Thymus (tissue), 11 donors: ENCODE measurements at regions not wholly inside any gene's neighbourhood (a gene's known extent, or its start where the extent isn't known, plus 50 kb on each side); places are given as distances from the start of the nearest gene placed in this dataset.

ENCODE experiments used
- DNase-seq, 9 donors: peaks; one replicate each; pipeline ENCODE4 v3.0.0-alpha.2; 2013; ENCODE audit warnings: low spot score in 9 of 9, low read depth in 6 of 9, missing footprints in 1 of 9
- H3K27ac ChIP-seq, 2 donors: one replicate each; pipeline ENCODE4 v1.5.1; 2013; ENCODE audit warnings: control low read depth in 1 of 2, low read depth in 1 of 2, low read length in 1 of 2, mild to moderate bottlenecking in 1 of 2, moderate library complexity in 1 of 2
- H3K27me3 ChIP-seq, 2 donors: one replicate each; pipeline ENCODE4 v1.5.1; 2013; ENCODE audit warnings: low read length in 1 of 2; ENCODE audit not compliant: control insufficient read depth in 2 of 2, insufficient read depth in 1 of 2
- H3K36me3 ChIP-seq, 2 donors: one replicate each; pipeline ENCODE4 v1.5.1; 2013; ENCODE audit warnings: low read length in 1 of 2, mild to moderate bottlenecking in 1 of 2, moderate library complexity in 1 of 2; ENCODE audit not compliant: control insufficient read depth in 2 of 2, insufficient read depth in 2 of 2
- H3K4me1 ChIP-seq, 2 donors: one replicate each; pipeline ENCODE4 v1.5.1; 2013; ENCODE audit warnings: low read length in 2 of 2; ENCODE audit not compliant: control insufficient read depth in 2 of 2, insufficient read depth in 2 of 2
- H3K4me3 ChIP-seq, 2 donors: one replicate each; pipeline ENCODE4 v1.5.1; 2013; ENCODE audit warnings: low read length in 2 of 2, control low read depth in 1 of 2, mild to moderate bottlenecking in 1 of 2
- H3K9me3 ChIP-seq, 2 donors: one replicate each; pipeline ENCODE4 v1.5.1; 2013; ENCODE audit warnings: low read length in 1 of 2, mild to moderate bottlenecking in 1 of 2; ENCODE audit not compliant: control insufficient read depth in 2 of 2, insufficient read depth in 1 of 2
- WGBS: extraction: QIAGEN DNeasy Blood & Tissue Kit; methylation state at CpG from one replicate; pipeline ENCODE4 v1.1.7; 2013; 5-methylcytosine and 5-hydroxymethylcytosine counted together
- donor health status: healthy.

- no peak overlapping the region for H3K27ac ChIP-seq
Observed at GRCh38 chr3:44048196-44048924, 193.3 kb upstream of the TOPAZ1 start.

DNA sequence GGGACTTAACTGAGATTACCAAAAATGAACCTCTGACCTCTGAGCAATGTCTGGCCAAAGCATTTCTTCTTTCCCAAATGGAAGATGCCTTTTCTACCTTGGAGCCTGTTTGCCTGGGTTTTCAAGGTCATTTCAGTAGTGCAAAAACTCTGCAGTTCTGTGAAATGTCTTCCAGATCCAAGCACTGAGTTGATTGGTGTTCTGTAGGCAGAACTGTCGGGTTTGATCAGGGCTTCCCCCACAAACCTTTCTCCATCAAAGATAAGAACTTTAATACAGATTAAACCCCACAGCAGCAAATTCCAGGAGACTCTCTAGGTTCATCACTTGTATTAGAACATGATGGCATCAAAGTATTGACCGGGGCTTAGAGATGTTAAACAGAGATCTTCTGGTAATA, 192.7 kb upstream of the TOPAZ1 start:
- Histone ChIP-seq H3K27ac (no peak overlapping the region), H3K27me3 (no peaks in the 10 kb centered on the region)
- 97% methylated on average over 2 of the region's 2 CpGs for WGBS

More at GRCh38 chr3:44048196-44048924, 193.3 kb upstream of the TOPAZ1 start:
- no peaks in the 10 kb centered on the region for H3K9me3 ChIP-seq
- no peaks in the 10 kb centered on the region for H3K27me3 ChIP-seq
- no peak overlapping the region for H3K4me3 ChIP-seq
- no peaks in the 10 kb centered on the region for H3K36me3 ChIP-seq
- 70% methylated on average over 3 of the region's 3 CpGs for WGBS
- no peaks in the 10 kb centered on the region for H3K4me1 ChIP-seq
- no peak for DNase-seq

GRCh38 chr3:44050101-44050500, 191.6 kb upstream of the TOPAZ1 start:
- no peak overlapping the region for H3K27ac ChIP-seq
- no peak overlapping the region for H3K4me3 ChIP-seq
- WGBS: 96% methylated on average over 9 of the region's 9 CpGs

More for the DNA sequence above, 192.7 kb upstream of the TOPAZ1 start:
- no peak overlapping the region for H3K4me3 ChIP-seq
- no peaks in the 10 kb centered on the region for H3K9me3 ChIP-seq
- no peaks in the 10 kb centered on the region for H3K4me1 ChIP-seq
- DNase-seq: no peak
- no peaks in the 10 kb centered on the region for H3K36me3 ChIP-seq

GRCh38 chr3:44050867-44051266, 190.8 kb upstream of the TOPAZ1 start:
- WGBS: 88% methylated on average over 3 of the region's 3 CpGs
- no peaks in the 10 kb centered on the region for H3K9me3 ChIP-seq

More at GRCh38 chr3:44050101-44050500, 191.6 kb upstream of the TOPAZ1 start:
- H3K4me1 ChIP-seq: no peaks in the 10 kb centered on the region
- no peaks in the 10 kb centered on the region for H3K27me3 ChIP-seq
- no peaks in the 10 kb centered on the region for H3K36me3 ChIP-seq
- DNase-seq: no peak
- H3K9me3 ChIP-seq: no peaks in the 10 kb centered on the region

DNA sequence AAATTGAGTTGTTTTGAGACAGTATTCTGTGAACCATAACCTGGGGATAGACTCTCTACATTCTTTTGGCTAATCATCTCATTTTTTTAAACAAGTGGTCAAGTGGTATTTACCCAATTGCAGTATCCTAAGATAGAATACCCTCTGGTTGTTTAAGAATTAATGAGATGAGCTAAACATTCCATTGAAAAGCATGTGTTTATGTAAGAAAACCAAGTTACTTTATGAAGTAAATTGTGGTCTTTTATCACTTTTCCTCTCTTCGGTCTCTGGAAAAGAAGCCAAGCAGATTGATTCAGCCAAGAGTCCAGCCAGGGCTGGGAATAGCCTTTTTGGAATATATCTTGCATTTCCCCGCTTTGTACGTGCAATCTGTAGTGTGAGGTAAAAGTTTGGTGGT, 185.7 kb upstream of the TOPAZ1 start:
- Histone ChIP-seq H3K9me3 (no peaks in the 10 kb centered on the region), H3K4me3 (no peak overlapping the region), H3K36me3 (no peaks in the 10 kb centered on the region), H3K27ac (no peak overlapping the region), H3K27me3 (peaks cover 0 to 17% of the 10 kb centered on the region in 2 donors), H3K4me1 (peaks cover 3 to 13% of the 10 kb centered on the region in 2 donors)
- WGBS: 95% methylated on average over 3 of the region's 3 CpGs
- no peak for DNase-seq

More at GRCh38 chr3:44050867-44051266, 190.8 kb upstream of the TOPAZ1 start:
- no peak for DNase-seq
- no peaks in the 10 kb centered on the region for H3K4me1 ChIP-seq
- H3K36me3 ChIP-seq: no peaks in the 10 kb centered on the region
- H3K27me3 ChIP-seq: no peaks in the 10 kb centered on the region
- no peak overlapping the region for H3K27ac ChIP-seq
- H3K4me3 ChIP-seq: no peak overlapping the region

DNA sequence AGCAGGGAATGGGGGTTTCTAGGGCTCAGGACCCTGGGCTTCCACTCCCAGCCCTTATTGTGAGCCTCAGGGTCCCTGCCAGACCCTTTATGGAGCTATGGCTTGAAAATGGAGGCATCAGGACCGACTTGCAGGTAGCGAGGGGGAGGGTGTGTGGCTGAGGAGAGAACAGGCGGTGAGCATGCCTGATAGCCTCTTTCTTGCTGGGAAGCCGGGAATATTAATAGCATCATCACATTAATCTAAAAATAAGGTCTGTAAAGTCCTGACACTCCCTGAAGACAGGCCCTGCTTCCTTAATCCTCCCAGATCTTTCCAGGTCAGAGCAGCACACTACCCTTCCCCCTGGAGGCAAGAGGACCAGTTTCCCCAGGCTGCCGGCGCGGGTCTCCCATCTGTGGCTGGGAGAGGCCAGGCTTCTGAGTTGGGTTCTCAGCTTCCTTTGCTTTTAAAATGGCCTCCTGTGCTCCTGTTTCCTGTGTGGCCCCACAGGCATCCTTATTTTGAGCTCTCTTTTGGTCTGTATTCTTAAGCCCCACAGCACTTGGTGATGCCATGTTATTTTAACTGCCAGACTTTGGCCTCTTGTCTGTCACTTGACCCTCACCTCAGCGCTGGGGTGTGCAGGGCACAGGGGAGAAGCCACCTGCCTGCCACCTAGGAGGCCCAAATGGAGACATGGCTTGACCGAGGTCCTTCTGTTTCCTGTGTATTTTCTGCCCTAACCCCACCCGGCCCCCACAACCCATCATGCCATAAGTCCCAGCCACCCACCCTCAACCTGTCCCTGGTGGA, 185.0 kb upstream of the TOPAZ1 start:
- Histone ChIP-seq H3K27me3 (peaks cover 0 to 17% of the 10 kb centered on the region in 2 donors), H3K4me3 (no peak overlapping the region), H3K9me3 (no peaks in the 10 kb centered on the region), H3K36me3 (no peaks in the 10 kb centered on the region), H3K27ac (no peak overlapping the region), H3K4me1 (peaks cover 3 to 13% of the 10 kb centered on the region in 2 donors)
- DNase-seq: no peak
- WGBS: 94% methylated on average over 10 of the region's 10 CpGs

GRCh38 chr3:44058022-44058867, 183.4 kb upstream of the TOPAZ1 start:
- H3K27me3 ChIP-seq: peaks cover 0 to 25% of the 10 kb centered on the region in 2 donors
- no peak overlapping the region for H3K4me3 ChIP-seq
- H3K36me3 ChIP-seq: no peaks in the 10 kb centered on the region
- H3K27ac ChIP-seq: peak overlapping the region in 1 of 2 donors; percentile 74
- no peaks in the 10 kb centered on the region for H3K9me3 ChIP-seq
- H3K4me1 ChIP-seq: peaks cover 3 to 13% of the 10 kb centered on the region in 2 donors
- DNase-seq: peak in 7 of 9 donors; percentile 21 to 68 (median 29)
- 52% methylated on average over 15 of the region's 15 CpGs for WGBS

DNA sequence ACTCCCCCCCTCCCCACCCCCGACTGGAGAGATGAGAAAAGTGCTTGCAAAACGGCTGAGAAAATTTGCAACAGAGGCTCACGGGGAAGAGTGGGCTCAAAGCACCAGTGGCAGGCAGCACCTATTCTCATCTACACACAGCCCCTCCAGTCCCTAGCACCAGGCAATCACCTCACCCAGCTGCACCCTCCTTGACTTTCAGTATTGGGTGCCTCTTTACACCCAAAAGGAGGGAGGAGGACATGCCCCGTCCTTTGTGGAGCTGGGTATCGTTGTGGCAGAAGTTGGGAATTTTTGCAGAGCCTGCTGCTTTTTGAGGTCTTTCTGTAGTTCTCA, 182.8 kb upstream of the TOPAZ1 start:
- 71% methylated on average over 5 of the region's 5 CpGs for WGBS
- Histone ChIP-seq H3K27me3 (peaks cover 0 to 25% of the 10 kb centered on the region in 2 donors), H3K4me1 (peaks cover 3 to 13% of the 10 kb centered on the region in 2 donors), H3K36me3 (no peaks in the 10 kb centered on the region), H3K4me3 (no peak overlapping the region), H3K27ac (peak overlapping the region in 1 of 2 donors; percentile 62), H3K9me3 (no peaks in the 10 kb centered on the region)
- DNase-seq: no peak
